Large intestine (tissue), 3 donors: ENCODE measurements at regions not wholly inside any gene's neighbourhood (a gene's known extent, or its start where the extent isn't known, plus 50 kb on each side); places are given as distances from the start of the nearest gene placed in this dataset.
A peak's percentile ranks its signal among the peaks of the same experiment; 100 is the strongest.
"Not testable (repeated sequence)": the region's sequence is repeated elsewhere in the genome, so short reads cannot be mapped to it uniquely, and the experiment has no call there.

Experiments used
- DNase-seq, 2 donors: peaks; one replicate each; pipeline versions ENCODE4 v3.0.0 to v3.0.0-alpha.2; 2013
- H3K27ac ChIP-seq: one replicate; pipeline ENCODE4 v1.5.1; 2013; ENCODE audit warnings: low read length
- H3K27me3 ChIP-seq: 2 replicates; pipeline ENCODE4 v1.6.1; 2013; ENCODE audit warnings: low read length; ENCODE audit not compliant: control insufficient read depth, insufficient read depth
- H3K36me3 ChIP-seq: 2 replicates; pipeline ENCODE4 v1.6.1; 2013; ENCODE audit warnings: low read length; ENCODE audit not compliant: control insufficient read depth, insufficient read depth
- H3K4me1 ChIP-seq: one replicate; pipeline ENCODE4 v1.6.1; 2013; ENCODE audit warnings: low read length; ENCODE audit not compliant: control insufficient read depth, insufficient read depth
- H3K4me3 ChIP-seq: one replicate; pipeline ENCODE4 v1.5.1; 2013; ENCODE audit warnings: low read length
- H3K9me3 ChIP-seq: one replicate; pipeline ENCODE4 v1.6.1; 2013; ENCODE audit warnings: mild to moderate bottlenecking, low read depth, low read length, moderate library complexity; ENCODE audit not compliant: control insufficient read depth
- WGBS: methylation state at CpG from one replicate; pipeline ENCODE4 v1.1.5; 2013; ENCODE audit warnings: low lambda C conversion rate; ENCODE audit not compliant: insufficient coverage; 5-methylcytosine and 5-hydroxymethylcytosine counted together

- Histone ChIP-seq H3K36me3 (no peaks in the 10 kb centered on the region), H3K4me1 (peaks cover 31% of the 10 kb centered on the region), H3K9me3 (peaks cover 2% of the 10 kb centered on the region), H3K4me3 (no peak overlapping the region), H3K27ac (no peak overlapping the region), H3K27me3 (no peaks in the 10 kb centered on the region)
- no peak for DNase-seq
- no CpG with 5 or more reads among the region's 2 CpGs for WGBS
These were observed 71.0 kb downstream of the EDN1 start for GRCh38 chr6:12361042-12361765.

- 81% methylated on average over 4 of the region's 6 CpGs for WGBS
- not testable (repeated sequence) for DNase-seq, H3K4me3 ChIP-seq, H3K9me3 ChIP-seq, H3K36me3 ChIP-seq, H3K27me3 ChIP-seq
- H3K27ac ChIP-seq, result peak overlapping the region; percentile 89
- H3K4me1 ChIP-seq, result peaks cover 26% of the 10 kb centered on the region
These were observed 73.1 kb downstream of the EDN1 start for GRCh38 chr6:12363277-12363650.

- Histone ChIP-seq H3K9me3 (peaks cover 2% of the 10 kb centered on the region), H3K4me3 (no peak overlapping the region), H3K27me3 (no peaks in the 10 kb centered on the region), H3K27ac (peak overlapping the region; percentile 89), H3K4me1 (peaks cover 26% of the 10 kb centered on the region), H3K36me3 (no peaks in the 10 kb centered on the region)
- DNase-seq, result peak; percentile 84 to 97
- WGBS, result no CpG with 5 or more reads among the region's 11 CpGs
These were observed 73.7 kb downstream of the EDN1 start for GRCh38 chr6:12363651-12364381.

- H3K4me1 ChIP-seq, result peaks cover 30% of the 10 kb centered on the region
- no peaks in the 10 kb centered on the region for H3K27me3 ChIP-seq
- peak in 1 of 2 donors; percentile 57 for DNase-seq
- peak overlapping the region; percentile 89 for H3K27ac ChIP-seq
- H3K4me3 ChIP-seq, result no peak overlapping the region
- WGBS, result no CpG with 5 or more reads among the region's 1 CpG
- H3K9me3 ChIP-seq, result peaks cover 2% of the 10 kb centered on the region
- no peaks in the 10 kb centered on the region for H3K36me3 ChIP-seq
These were observed 74.5 kb downstream of the EDN1 start for GRCh38 chr6:12364621-12365020.

- DNase-seq, result peak; percentile 41 to 75
- no CpG with 5 or more reads among the region's 5 CpGs for WGBS
- H3K9me3 ChIP-seq, result no peaks in the 10 kb centered on the region
These were observed 76.6 kb downstream of the EDN1 start for GRCh38 chr6:12366731-12367130.

GRCh38 chr6:12367412-12367811, 77.3 kb downstream of the EDN1 start:
- peaks cover 51% of the 10 kb centered on the region for H3K4me1 ChIP-seq
- no peak overlapping the region for H3K4me3 ChIP-seq
- no peak for DNase-seq
- no peaks in the 10 kb centered on the region for H3K27me3 ChIP-seq
- no peak overlapping the region for H3K27ac ChIP-seq
- H3K36me3 ChIP-seq, result no peaks in the 10 kb centered on the region
- WGBS, result no CpG with 5 or more reads among the region's 1 CpG
- H3K9me3 ChIP-seq, result no peaks in the 10 kb centered on the region

More at GRCh38 chr6:12366731-12367130, 76.6 kb downstream of the EDN1 start:
- H3K36me3 ChIP-seq, result no peaks in the 10 kb centered on the region
- H3K27me3 ChIP-seq, result no peaks in the 10 kb centered on the region
- H3K4me1 ChIP-seq, result peaks cover 49% of the 10 kb centered on the region
- H3K27ac ChIP-seq, result peak overlapping the region; percentile 89
- no peak overlapping the region for H3K4me3 ChIP-seq

- Histone ChIP-seq H3K36me3 (no peaks in the 10 kb centered on the region), H3K27me3 (no peaks in the 10 kb centered on the region), H3K4me1 (peaks cover 47% of the 10 kb centered on the region), H3K27ac (peak overlapping the region; percentile 70), H3K4me3 (no peak overlapping the region), H3K9me3 (no peaks in the 10 kb centered on the region)
- 100% methylated on average over 1 of the region's 1 CpG for WGBS
- DNase-seq, result no peak
These were observed 79.2 kb downstream of the EDN1 start for GRCh38 chr6:12369355-12369754.

GRCh38 chr6:12369781-12370262, 79.7 kb downstream of the EDN1 start:
- Histone ChIP-seq H3K4me1 (peaks cover 44% of the 10 kb centered on the region), H3K36me3 (no peaks in the 10 kb centered on the region), H3K27me3 (no peaks in the 10 kb centered on the region), H3K4me3 (no peak overlapping the region), H3K27ac (peak overlapping the region; percentile 70), H3K9me3 (no peaks in the 10 kb centered on the region)
- WGBS, result no CpG with 5 or more reads among the region's 11 CpGs
- DNase-seq, result peak; percentile 25 to 40

- H3K9me3 ChIP-seq, result no peaks in the 10 kb centered on the region
- H3K27ac ChIP-seq, result peak overlapping the region; percentile 70
- H3K36me3 ChIP-seq, result no peaks in the 10 kb centered on the region
- H3K27me3 ChIP-seq, result no peaks in the 10 kb centered on the region
- no peak overlapping the region for H3K4me3 ChIP-seq
- no CpG with 5 or more reads among the region's 1 CpG for WGBS
- peaks cover 38% of the 10 kb centered on the region for H3K4me1 ChIP-seq
- no peak for DNase-seq
These were observed 81.0 kb downstream of the EDN1 start for GRCh38 chr6:12371151-12371550.

- Histone ChIP-seq H3K4me3 (no peak overlapping the region), H3K36me3 (no peaks in the 10 kb centered on the region), H3K4me1 (peaks cover 35% of the 10 kb centered on the region), H3K27ac (peak overlapping the region; percentile 70), H3K27me3 (no peaks in the 10 kb centered on the region), H3K9me3 (no peaks in the 10 kb centered on the region)
- WGBS, result no CpG with 5 or more reads among the region's 3 CpGs
- DNase-seq, result peak; percentile 79 to 93
These were observed 81.5 kb downstream of the EDN1 start for GRCh38 chr6:12371641-12372146.
